Prostate gland (tissue), 2 donors: ENCODE measurements at regions not wholly inside any gene's neighbourhood (a gene's known extent, or its start where the extent isn't known, plus 50 kb on each side); places are given as distances from the start of the nearest gene placed in this dataset.
"Not testable (repeated sequence)": the region's sequence is repeated elsewhere in the genome, so short reads cannot be mapped to it uniquely, and the experiment has no call there.

Source experiments
- DNase-seq: peaks from one replicate; pipeline ENCODE4 v3.0.0-alpha.2; 2019; ENCODE audit warnings: low spot score
- H3K27ac ChIP-seq, 2 donors: fragments of 200-600 bp; sonication (generic); 2 replicates each; pipeline ENCODE4 v1.5.1; 2017 to 2019
- H3K27me3 ChIP-seq: fragments of 200-600 bp; sonication (generic); replicated peaks from 2 replicates; pipeline ENCODE4 v1.5.1; 2019; ENCODE audit not compliant: insufficient read depth
- H3K36me3 ChIP-seq, 2 donors: fragments of 200-600 bp; sonication (generic); 1 replicate in 1 of 2; 2 replicates in 1 of 2; pipeline versions ENCODE4 v1.5.1 to v1.8.1; 2017 to 2019
- H3K4me1 ChIP-seq: fragments of 200-600 bp; sonication (generic); replicated peaks from 2 replicates; pipeline ENCODE4 v1.5.1; 2019
- H3K4me3 ChIP-seq, 2 donors: fragments of 200-600 bp; sonication (generic); 2 replicates each; pipeline ENCODE4 v1.5.1; 2017 to 2019
- H3K9me3 ChIP-seq: fragments of 200-600 bp; sonication (generic); 2 replicates; pipeline ENCODE4 v1.5.1; 2017
- CTCF ChIP-seq, 4 experiments: fragments of 200-600 bp in 2 of 4; fragments of 450-650 bp in 2 of 4; sonication (generic) in 2 of 4; IDR thresholded peaks; 1 replicate in 3 of 4; 2 replicates in 1 of 4; pipeline ENCODE4 v1.5.1; 2016 to 2019; ENCODE audit warnings: antibody characterized with exemption in 4 of 4, mild to moderate bottlenecking in 2 of 4, moderate library complexity in 2 of 4
- POLR2A ChIP-seq: fragments of 450-650 bp; IDR thresholded peaks from one replicate; pipeline ENCODE4 v1.6.1; 2016; ENCODE audit warnings: antibody characterized with exemption, mild to moderate bottlenecking
- POLR2AphosphoS5 ChIP-seq: sonication (generic); formaldehyde crosslinking; IDR thresholded peaks from one replicate; pipeline ENCODE4 v1.6.1; 2017; ENCODE audit warnings: antibody characterized with exemption
- WGBS: methylation state at CpG from one replicate; pipeline ENCODE4 v1.1.5; 2018; 5-methylcytosine and 5-hydroxymethylcytosine counted together
- intact Hi-C: fragments of 100-400 bp; cut with DNase I; formaldehyde crosslinking; loops from one replicate; pipeline ENCODE4 v1.14.2; 2022

DNA sequence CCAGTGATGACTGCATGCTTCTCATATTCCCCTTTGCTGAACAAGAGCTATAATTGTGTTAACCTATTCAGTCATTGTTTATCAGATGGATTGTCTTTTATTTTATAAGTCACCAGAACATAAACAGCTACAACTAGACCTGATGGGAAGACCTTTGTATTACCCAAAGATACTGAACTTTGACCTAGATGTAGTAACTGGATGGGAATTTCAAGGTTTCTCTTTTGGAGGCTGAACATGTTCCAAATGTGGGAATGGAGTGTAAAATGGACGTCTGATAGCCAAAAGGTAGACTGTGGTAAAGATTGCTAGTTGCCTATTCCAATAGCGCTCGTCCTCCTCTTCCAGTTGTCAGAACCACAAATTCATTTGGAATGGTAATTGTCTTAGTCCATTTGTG lies 56.4 kb upstream of the ST3GAL5 start:
- intact Hi-C loops, result no loop called here
- Histone ChIP-seq H3K27ac (no peak overlapping the region), H3K9me3 (no peaks in the 10 kb centered on the region), H3K36me3 (no peaks in the 10 kb centered on the region), H3K27me3 (no peaks in the 10 kb centered on the region), H3K4me1 (no peaks in the 10 kb centered on the region), H3K4me3 (no peak overlapping the region)
- no peak for DNase-seq
- WGBS, result 94% methylated on average over 3 of the region's 3 CpGs
- no peak for TF ChIP-seq POLR2AphosphoS5

- 50% methylated on average over 1 of the region's 1 CpG for WGBS
- H3K9me3 ChIP-seq, result no peaks in the 10 kb centered on the region
- no peaks in the 10 kb centered on the region for H3K27me3 ChIP-seq
- no peaks in the 10 kb centered on the region for H3K36me3 ChIP-seq
- intact Hi-C loops, result no loop called here
- DNase-seq, result no peak
- TF ChIP-seq CTCF (IDR thresholded peaks at IDR 0.05), result no peak
- TF ChIP-seq POLR2AphosphoS5, result no peak
- TF ChIP-seq POLR2A, result no peak
- no peak overlapping the region for H3K27ac ChIP-seq
- no peaks in the 10 kb centered on the region for H3K4me1 ChIP-seq
- no peak overlapping the region for H3K4me3 ChIP-seq
These were observed 53.7 kb upstream of the ST3GAL5 start for GRCh38 chr2:85942346-85942957.

DNA sequence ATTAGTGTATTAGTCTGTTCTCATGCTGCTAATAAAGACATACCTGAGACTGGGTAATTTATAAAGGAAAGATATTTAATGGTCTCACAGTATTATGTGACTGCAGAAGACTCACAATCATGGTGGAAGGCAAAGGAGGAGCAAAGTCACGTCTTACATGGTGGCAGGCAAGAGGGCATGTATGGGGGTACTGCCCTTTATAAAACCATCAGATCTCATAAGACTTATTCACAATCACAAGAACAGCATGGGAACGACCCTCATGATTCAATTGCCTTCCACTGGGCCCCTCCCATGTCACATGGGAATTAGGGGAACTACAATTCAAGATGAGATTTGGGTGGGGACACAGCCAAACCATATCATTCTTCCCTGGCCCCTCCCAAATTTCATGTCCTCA lies 52.7 kb upstream of the ST3GAL5 start:
- H3K27me3 ChIP-seq, DNase-seq, intact Hi-C loops, H3K27ac ChIP-seq, H3K36me3 ChIP-seq, H3K9me3 ChIP-seq, H3K4me3 ChIP-seq, H3K4me1 ChIP-seq: not testable (repeated sequence)
- 92% methylated on average over 2 of the region's 2 CpGs for WGBS

- TF ChIP-seq POLR2A (no peak), POLR2AphosphoS5 (no peak)
These were observed 50.3 kb upstream of the ST3GAL5 start for GRCh38 chr2:85939131-85939530.

More at GRCh38 chr2:85939131-85939530, 50.3 kb upstream of the ST3GAL5 start:
- Histone ChIP-seq H3K4me1 (no peaks in the 10 kb centered on the region), H3K27me3 (no peaks in the 10 kb centered on the region), H3K4me3 (no peak overlapping the region), H3K27ac (no peak overlapping the region), H3K9me3 (no peaks in the 10 kb centered on the region), H3K36me3 (no peaks in the 10 kb centered on the region)
- WGBS, result 84% methylated on average over 4 of the region's 4 CpGs
- intact Hi-C loops, result no loop called here
- DNase-seq, result no peak
